Loucy (cell line): ENCODE measurements at regions not wholly inside any gene's neighbourhood (a gene's known extent, or its start where the extent isn't known, plus 50 kb on each side); places are given as distances from the start of the nearest gene placed in this dataset.

Experiments used
- H2AFZ ChIP-seq: fragments of 200-600 bp; sonication (generic); 2 replicates; pipeline ENCODE4 v1.6.0; 2016; ENCODE audit warnings: antibody characterized with exemption, mild to moderate bottlenecking, low read length, moderate library complexity
- H3F3A ChIP-seq: fragments of 200-600 bp; 2 replicates; pipeline ENCODE4 v1.6.0; 2016; ENCODE audit warnings: antibody characterized with exemption, low read depth, mild to moderate bottlenecking
- H3K27me3 ChIP-seq: fragments of 200-600 bp; sonication (generic); 2 replicates; pipeline ENCODE4 v1.6.1; 2014; ENCODE audit warnings: low read length, mild to moderate bottlenecking; ENCODE audit not compliant: insufficient read depth, poor library complexity, severe bottlenecking
- H3K36me3 ChIP-seq: fragments of 200-600 bp; sonication (generic); 2 replicates; pipeline ENCODE4 v1.6.1; 2016; ENCODE audit warnings: low read length; ENCODE audit not compliant: insufficient read depth
- H3K4me1 ChIP-seq: fragments of 200-600 bp; sonication (generic); 2 replicates; pipeline ENCODE4 v1.5.1; 2014; ENCODE audit warnings: low read length, mild to moderate bottlenecking; ENCODE audit not compliant: insufficient read depth, poor library complexity, severe bottlenecking
- H3K4me2 ChIP-seq: fragments of 200-600 bp; sonication (generic); 2 replicates; pipeline ENCODE4 v1.6.0; 2014; ENCODE audit warnings: antibody characterized with exemption, low read length, low read depth, mild to moderate bottlenecking; ENCODE audit not compliant: poor library complexity, severe bottlenecking
- H3K4me3 ChIP-seq: fragments of 200-600 bp; sonication (generic); 2 replicates; pipeline ENCODE4 v1.5.1; 2014; ENCODE audit warnings: low read length, mild to moderate bottlenecking, mixed read lengths; ENCODE audit not compliant: poor library complexity, severe bottlenecking
- H3K79me2 ChIP-seq: fragments of 200-600 bp; sonication (generic); 2 replicates; pipeline ENCODE4 v1.6.1; 2014; ENCODE audit warnings: low read length; ENCODE audit not compliant: insufficient read depth
- H3K9ac ChIP-seq: fragments of 200-600 bp; sonication (generic); 2 replicates; pipeline ENCODE4 v1.6.0; 2014; ENCODE audit warnings: mild to moderate bottlenecking, low read depth, low read length, moderate library complexity; ENCODE audit not compliant: poor library complexity, severe bottlenecking
- H3K9me2 ChIP-seq: fragments of 200-600 bp; sonication (generic); replicated peaks from 2 replicates; pipeline ENCODE4 v1.6.1; 2016; ENCODE audit warnings: low read depth, low read length, mixed read lengths
- H3K9me3 ChIP-seq: fragments of 200-600 bp; sonication (generic); 2 replicates; pipeline ENCODE4 v1.6.1; 2014; ENCODE audit warnings: mild to moderate bottlenecking, antibody characterized with exemption, low read length, low read depth; ENCODE audit not compliant: insufficient read depth
- H4K20me1 ChIP-seq: fragments of 200-600 bp; sonication (generic); 2 replicates; pipeline ENCODE4 v1.6.0; 2014; ENCODE audit warnings: antibody characterized with exemption, low read length, mild to moderate bottlenecking; ENCODE audit not compliant: insufficient read depth, poor library complexity, severe bottlenecking
- CTCF ChIP-seq: fragments of 200-600 bp; sonication (generic); conservative IDR thresholded peaks from 2 replicates; pipeline ENCODE4 v1.5.1; 2014; ENCODE audit warnings: mild to moderate bottlenecking, antibody characterized with exemption, low read length
- EZH2phosphoT487 ChIP-seq: fragments of 200-600 bp; IDR thresholded peaks from 2 replicates; pipeline ENCODE4 v1.6.1; 2018; ENCODE audit warnings: antibody characterized with exemption, mild to moderate bottlenecking, moderate library complexity, borderline replicate concordance

GRCh38 chr14:26180221-26180620 lies 417.6 kb downstream of the NOVA1 start:
- H3K4me3 ChIP-seq, result no peak overlapping the region
- no peaks in the 10 kb centered on the region for H3K9me2 ChIP-seq
- H3K27me3 ChIP-seq, result peaks cover 6% of the 10 kb centered on the region
- no peaks in the 10 kb centered on the region for H3K9me3 ChIP-seq
- TF ChIP-seq EZH2phosphoT487 (no peak), CTCF (no peak)
- H2AFZ ChIP-seq, result no peak overlapping the region
- H3K36me3 ChIP-seq, result no peaks in the 10 kb centered on the region
- H3F3A ChIP-seq, result no peaks in the 10 kb centered on the region
- H3K4me2 ChIP-seq, result no peak overlapping the region
- H4K20me1 ChIP-seq, result no peaks in the 10 kb centered on the region
- no peaks in the 10 kb centered on the region for H3K79me2 ChIP-seq
- H3K9ac ChIP-seq, result no peak overlapping the region
- H3K4me1 ChIP-seq, result no peaks in the 10 kb centered on the region

- no peaks in the 10 kb centered on the region for H4K20me1 ChIP-seq
Observed at GRCh38 chr14:26175658-26176057, 422.2 kb downstream of the NOVA1 start.

DNA sequence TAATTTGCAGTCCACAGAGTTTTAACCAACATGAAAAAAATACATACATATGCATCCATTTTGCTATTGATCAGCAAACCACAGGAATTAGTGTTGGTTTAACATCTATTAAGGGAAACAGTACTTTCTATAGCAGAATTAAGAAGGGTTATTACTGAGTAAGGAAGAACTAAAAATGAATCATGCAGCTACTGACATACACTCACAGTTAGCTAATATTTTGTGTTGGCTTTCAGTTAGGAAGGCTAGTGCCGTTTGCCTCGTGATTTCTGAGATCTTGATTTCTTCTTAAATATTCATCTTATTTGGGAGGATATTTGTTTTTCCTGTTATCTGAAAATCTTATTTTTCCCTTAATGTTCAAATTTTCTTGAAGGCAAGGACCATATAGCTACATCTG lies 423.4 kb downstream of the NOVA1 start:
- no peaks in the 10 kb centered on the region for H3K9me2 ChIP-seq
- no peak overlapping the region for H3K9ac ChIP-seq
- no peaks in the 10 kb centered on the region for H3K4me1 ChIP-seq
- peaks cover 14% of the 10 kb centered on the region for H3K27me3 ChIP-seq
- H3K4me2 ChIP-seq, result no peak overlapping the region
- no peaks in the 10 kb centered on the region for H3K9me3 ChIP-seq
- H3K79me2 ChIP-seq, result no peaks in the 10 kb centered on the region
- no peaks in the 10 kb centered on the region for H4K20me1 ChIP-seq
- no peaks in the 10 kb centered on the region for H3K36me3 ChIP-seq
- no peaks in the 10 kb centered on the region for H3F3A ChIP-seq
- TF ChIP-seq EZH2phosphoT487 (no peak), CTCF (no peak)
- no peak overlapping the region for H2AFZ ChIP-seq
- no peak overlapping the region for H3K4me3 ChIP-seq

More at GRCh38 chr14:26175658-26176057, 422.2 kb downstream of the NOVA1 start:
- Histone ChIP-seq H3K9me3 (no peaks in the 10 kb centered on the region), H3K4me2 (no peak overlapping the region), H2AFZ (no peak overlapping the region), H3K36me3 (no peaks in the 10 kb centered on the region), H3K9me2 (no peaks in the 10 kb centered on the region), H3K79me2 (no peaks in the 10 kb centered on the region), H3K4me1 (no peaks in the 10 kb centered on the region), H3K4me3 (no peak overlapping the region), H3F3A (no peaks in the 10 kb centered on the region), H3K27me3 (peaks cover 14% of the 10 kb centered on the region), H3K9ac (no peak overlapping the region)
- no peak for TF ChIP-seq EZH2phosphoT487
- no peak for TF ChIP-seq CTCF
